GM18505 (cell line): ENCODE measurements at regions not wholly inside any gene's neighbourhood (a gene's known extent, or its start where the extent isn't known, plus 50 kb on each side); places are given as distances from the start of the nearest gene placed in this dataset.

Experiments used
- ATAC-seq: cut with Tn5 transposase; IDR thresholded peaks from one replicate; pipeline ENCODE4 v1.9.1; 2021; ENCODE audit not compliant: unreplicated experiment
- POLR2A ChIP-seq: IDR thresholded peaks from 4 replicates; pipeline ENCODE4 v1.6.1; 2011; ENCODE audit warnings: borderline replicate concordance; ENCODE audit not compliant: insufficient read depth, insufficient read length; ENCODE audit errors: extremely low read depth

- TF ChIP-seq POLR2A = no peak
- no peak for ATAC-seq
Observed at GRCh38 chr18:65498605-65499004, 252.2 kb upstream of the CDH7 start.

GRCh38 chr18:65487569-65487968 is 263.2 kb upstream of the CDH7 start:
- no peak for TF ChIP-seq POLR2A
- no peak for ATAC-seq

- TF ChIP-seq POLR2A = no peak
- no peak for ATAC-seq
Observed at GRCh38 chr18:65477455-65477854, 273.4 kb upstream of the CDH7 start.

- ATAC-seq = no peak
- no peak for TF ChIP-seq POLR2A
Observed at GRCh38 chr18:65468881-65469280, 281.9 kb upstream of the CDH7 start.

GRCh38 chr18:65464361-65464760 is 286.5 kb upstream of the CDH7 start:
- TF ChIP-seq POLR2A = no peak
- no peak for ATAC-seq

GRCh38 chr18:65459741-65460140 is 291.1 kb upstream of the CDH7 start:
- TF ChIP-seq POLR2A = no peak
- ATAC-seq = no peak

GRCh38 chr18:65458871-65459270 is 291.9 kb upstream of the CDH7 start:
- ATAC-seq = no peak
- no peak for TF ChIP-seq POLR2A

GRCh38 chr18:65439188-65439587 is 311.6 kb upstream of the CDH7 start:
- TF ChIP-seq POLR2A = no peak
- no peak for ATAC-seq

GRCh38 chr18:65436430-65436829 is 314.4 kb upstream of the CDH7 start:
- no peak for TF ChIP-seq POLR2A
- no peak for ATAC-seq

GRCh38 chr18:65435534-65435933 is 315.3 kb upstream of the CDH7 start:
- no peak for TF ChIP-seq POLR2A
- no peak for ATAC-seq

- TF ChIP-seq POLR2A = no peak
- ATAC-seq = no peak
Observed at GRCh38 chr18:65429601-65430000, 321.2 kb upstream of the CDH7 start.

GRCh38 chr18:65425366-65425765 is 325.4 kb upstream of the CDH7 start:
- no peak for TF ChIP-seq POLR2A
- no peak for ATAC-seq

- TF ChIP-seq POLR2A = no peak
- no peak for ATAC-seq
Observed at GRCh38 chr18:65423776-65424175, 327.0 kb upstream of the CDH7 start.

GRCh38 chr18:65422544-65423136 is 328.2 kb upstream of the CDH7 start:
- TF ChIP-seq POLR2A = no peak
- no peak for ATAC-seq

GRCh38 chr18:65415098-65415497 is 335.7 kb upstream of the CDH7 start:
- ATAC-seq = no peak

GRCh38 chr18:65414501-65414900 is 336.3 kb upstream of the CDH7 start:
- no peak for TF ChIP-seq POLR2A
- no peak for ATAC-seq

More at GRCh38 chr18:65415098-65415497, 335.7 kb upstream of the CDH7 start:
- TF ChIP-seq POLR2A = no peak

- no peak for TF ChIP-seq POLR2A
- no peak for ATAC-seq
Observed at GRCh38 chr18:65411061-65411460, 339.8 kb upstream of the CDH7 start.
